ENCODE measurements at regions not wholly inside any gene's neighbourhood (a gene's known extent, or its start where the extent isn't known, plus 50 kb on each side); places are given as distances from the start of the nearest gene placed in this dataset.

- TF ChIP-seq CBX8 (IDR thresholded peaks at IDR 0.05), result no peak
- no peak for TF ChIP-seq FOXS1 (CRISPR knock-in tag; IDR thresholded peaks at IDR 0.05)
- TF ChIP-seq JUNB (IDR thresholded peaks at IDR 0.05), result no peak
- no peaks in the 10 kb centered on the region for H3K9me3 ChIP-seq
- ChIA-PET POLR2A (no interaction called here), CTCF (no interaction called here)
- no peak for FAIRE-seq
- no peak overlapping the region for H3K4me2 ChIP-seq
- no peak overlapping the region for H3K27ac ChIP-seq
- H3K4me1 ChIP-seq, result no peaks in the 10 kb centered on the region
- ATAC-seq, result no peak
- 34% methylated on average over 8 of the region's 15 CpGs for WGBS (ENCODE audit: missing lambda C conversion rate)
- DNase-seq (ENCODE audit: low read depth in 1 of 2, low spot score in 1 of 2), result no peak
- no peak overlapping the region for H3K4me3 ChIP-seq
Measured at GRCh38 chr10:130969700-130970099, 341.8 kb downstream of the TCERG1L start.

- no peak for FAIRE-seq
- ChIA-PET POLR2A (no interaction called here), CTCF (no interaction called here)
- ATAC-seq, result no peak
- Histone ChIP-seq H3K27ac (no peak overlapping the region), H3K4me2 (no peak overlapping the region), H3K4me1 (no peaks in the 10 kb centered on the region), H3K9me3 (no peaks in the 10 kb centered on the region), H3K4me3 (no peak overlapping the region)
- no peak for TF ChIP-seq FOSB (CRISPR knock-in tag; IDR thresholded peaks at IDR 0.05)
- no peak for TF ChIP-seq POLR2A (IDR thresholded peaks at IDR 0.05; ENCODE audit: low read length)
- TF ChIP-seq SREBF2 (IDR thresholded peaks at IDR 0.05), result no peak
- no peak for TF ChIP-seq PBX3 (IDR thresholded peaks at IDR 0.05)
- no peak for TF ChIP-seq FOXS1 (CRISPR knock-in tag; IDR thresholded peaks at IDR 0.05)
- no peak for TF ChIP-seq RNF2 (IDR thresholded peaks at IDR 0.05; ENCODE audit: borderline replicate concordance, low read depth)
- TF ChIP-seq RFX5 (IDR thresholded peaks at IDR 0.05), result no peak
- TF ChIP-seq TP53 (CRISPR knock-in tag; IDR thresholded peaks at IDR 0.05), result no peak
- TF ChIP-seq FOSL2 (IDR thresholded peaks at IDR 0.05), result no peak
- no peak for TF ChIP-seq FOSL2 (CRISPR knock-in tag; IDR thresholded peaks at IDR 0.05)
- no peak for TF ChIP-seq NR3C1 (IDR thresholded peaks at IDR 0.05)
- TF ChIP-seq EHF (CRISPR knock-in tag; IDR thresholded peaks at IDR 0.05), result no peak
- TF ChIP-seq KDM5A (IDR thresholded peaks at IDR 0.05), result no peak
- no peak for DNase-seq (ENCODE audit: low read depth in 1 of 2, low spot score in 1 of 2)
- WGBS (ENCODE audit: missing lambda C conversion rate), result 12% methylated on average over 4 of the region's 10 CpGs
Measured at GRCh38 chr10:130970341-130971122, 341.0 kb downstream of the TCERG1L start.

GRCh38 chr10:130971123-130971435 is 340.4 kb downstream of the TCERG1L start:
- no peak for DNase-seq (ENCODE audit: low read depth in 1 of 2, low spot score in 1 of 2)
- Histone ChIP-seq H3K4me1 (no peaks in the 10 kb centered on the region), H3K9me3 (no peaks in the 10 kb centered on the region), H3K4me2 (no peak overlapping the region), H3K4me3 (no peak overlapping the region), H3K27ac (no peak overlapping the region)
- 3% methylated on average over 6 of the region's 8 CpGs for WGBS (ENCODE audit: missing lambda C conversion rate)
- CTCF ChIA-PET, result no interaction called here
- POLR2A ChIA-PET, result no interaction called here
- FAIRE-seq, result no peak
- ATAC-seq, result no peak
- TF ChIP-seq FOSB (CRISPR knock-in tag; IDR thresholded peaks at IDR 0.05) (no peak), RAD21 (conservative IDR thresholded peaks at IDR 0.05 in 1 of 2, IDR thresholded peaks at IDR 0.05 in 1 of 2) (no peak), JUNB (IDR thresholded peaks at IDR 0.05) (no peak), JUN (IDR thresholded peaks at IDR 0.05) (no peak), CEBPB (IDR thresholded peaks at IDR 0.05) (no peak), FOXS1 (CRISPR knock-in tag; IDR thresholded peaks at IDR 0.05) (no peak), KDM5A (IDR thresholded peaks at IDR 0.05) (no peak), ZSCAN20 (CRISPR knock-in tag; IDR thresholded peaks at IDR 0.05) (no peak), SMC3 (IDR thresholded peaks at IDR 0.05) (no peak), KDM1A (IDR thresholded peaks at IDR 0.05; ENCODE audit: low read depth) (no peak), ELK1 (IDR thresholded peaks at IDR 0.05; ENCODE audit: low read depth, low read length) (no peak), CHD4 (IDR thresholded peaks at IDR 0.05; ENCODE audit: borderline replicate concordance) (no peak), REST (IDR thresholded peaks at IDR 0.05) (no peak), CBX2 (IDR thresholded peaks at IDR 0.05; ENCODE audit: borderline replicate concordance, low read depth) (no peak), EP300 (IDR thresholded peaks at IDR 0.05) (no peak), ESRRA (IDR thresholded peaks at IDR 0.05; ENCODE audit: borderline replicate concordance, low read length) (no peak), RARB (CRISPR knock-in tag; IDR thresholded peaks at IDR 0.05) (no peak)
- TF ChIP-seq, protein P1, sequence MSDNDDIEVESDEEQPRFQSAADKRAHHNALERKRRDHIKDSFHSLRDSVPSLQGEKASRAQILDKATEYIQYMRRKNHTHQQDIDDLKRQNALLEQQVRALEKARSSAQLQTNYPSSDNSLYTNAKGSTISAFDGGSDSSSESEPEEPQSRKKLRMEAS (IDR thresholded peaks at IDR 0.05), result no peak

Measured in A549 (cell line).